ENCODE measurements at regions not wholly inside any gene's neighbourhood (a gene's known extent, or its start where the extent isn't known, plus 50 kb on each side); places are given as distances from the start of the nearest gene placed in this dataset.

DNA sequence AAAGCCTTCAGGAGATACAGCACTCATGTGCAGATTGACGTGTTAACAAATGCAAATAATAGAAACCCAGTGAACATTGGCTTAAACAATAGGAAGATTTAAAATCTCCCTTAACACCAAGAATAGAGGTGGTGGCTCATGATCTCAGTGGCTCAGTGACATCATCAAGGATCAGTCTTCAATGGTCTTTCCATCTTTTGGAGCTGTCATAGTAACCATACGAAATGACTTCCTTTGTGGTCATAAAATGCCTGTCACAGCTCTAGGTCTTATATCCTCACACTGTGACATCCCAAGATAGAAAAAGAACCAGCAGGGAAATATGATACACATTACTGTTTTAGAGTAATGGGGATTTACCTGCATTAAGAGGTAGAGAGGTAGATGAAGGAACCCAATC lies 59.6 kb upstream of the ACKR3 start:
- WGBS, 2 donors: 62 to 78% methylated on average over 2 of the region's 2 CpGs
- no peaks in the 10 kb centered on the region for H3K4me1 ChIP-seq
- TF ChIP-seq, protein P1, sequence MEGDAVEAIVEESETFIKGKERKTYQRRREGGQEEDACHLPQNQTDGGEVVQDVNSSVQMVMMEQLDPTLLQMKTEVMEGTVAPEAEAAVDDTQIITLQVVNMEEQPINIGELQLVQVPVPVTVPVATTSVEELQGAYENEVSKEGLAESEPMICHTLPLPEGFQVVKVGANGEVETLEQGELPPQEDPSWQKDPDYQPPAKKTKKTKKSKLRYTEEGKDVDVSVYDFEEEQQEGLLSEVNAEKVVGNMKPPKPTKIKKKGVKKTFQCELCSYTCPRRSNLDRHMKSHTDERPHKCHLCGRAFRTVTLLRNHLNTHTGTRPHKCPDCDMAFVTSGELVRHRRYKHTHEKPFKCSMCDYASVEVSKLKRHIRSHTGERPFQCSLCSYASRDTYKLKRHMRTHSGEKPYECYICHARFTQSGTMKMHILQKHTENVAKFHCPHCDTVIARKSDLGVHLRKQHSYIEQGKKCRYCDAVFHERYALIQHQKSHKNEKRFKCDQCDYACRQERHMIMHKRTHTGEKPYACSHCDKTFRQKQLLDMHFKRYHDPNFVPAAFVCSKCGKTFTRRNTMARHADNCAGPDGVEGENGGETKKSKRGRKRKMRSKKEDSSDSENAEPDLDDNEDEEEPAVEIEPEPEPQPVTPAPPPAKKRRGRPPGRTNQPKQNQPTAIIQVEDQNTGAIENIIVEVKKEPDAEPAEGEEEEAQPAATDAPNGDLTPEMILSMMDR (IDR thresholded peaks at IDR 0.05): no peak
- no peak for TF ChIP-seq POLR2A (IDR thresholded peaks at IDR 0.05)
- H3K9me3 ChIP-seq: no peaks in the 10 kb centered on the region
- H3K36me3 ChIP-seq (replicated peaks in 1 of 2; ENCODE audit: insufficient read depth in 1 of 2, low read depth in 2 of 2): no peaks in the 10 kb centered on the region
- H3K27ac ChIP-seq: no peak overlapping the region
- DNase-seq (no peak), ATAC-seq (no peak)
- no peaks in the 10 kb centered on the region for H3K27me3 ChIP-seq
- intact Hi-C loops (cut with DNase I): loop anchor here (5.0 to 10.0 kb wide), 2 partner anchors 47 to 515 kb away; no protein-coding TSS in a partner anchor
- no peak overlapping the region for H3K4me3 ChIP-seq

DNA sequence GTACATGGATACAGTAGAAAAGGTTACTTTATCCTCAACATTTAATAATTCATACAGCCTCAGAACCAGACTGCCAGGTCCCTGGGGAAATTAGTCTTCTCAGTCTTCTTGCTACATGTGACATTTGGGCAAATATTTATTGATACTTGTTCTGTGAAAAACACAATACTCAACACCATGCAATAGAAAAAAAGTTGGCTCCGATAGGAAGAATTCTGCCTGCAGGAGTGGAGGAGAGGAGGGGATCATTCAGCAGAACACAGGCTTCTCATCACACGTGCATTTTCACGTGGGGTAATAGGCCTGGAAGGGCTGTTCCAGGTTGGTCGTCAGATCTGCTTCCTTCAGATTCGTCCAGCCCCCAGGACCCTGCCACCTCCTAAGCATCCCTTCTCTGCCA lies 58.4 kb upstream of the ACKR3 start:
- WGBS, 2 donors: 69 to 73% methylated on average over 5 of the region's 5 CpGs
- Histone ChIP-seq H3K9me3 (no peaks in the 10 kb centered on the region), H3K36me3 (replicated peaks in 1 of 2; ENCODE audit: insufficient read depth in 1 of 2, low read depth in 2 of 2) (no peaks in the 10 kb centered on the region), H3K27ac (no peak overlapping the region), H3K4me3 (no peak overlapping the region), H3K27me3 (no peaks in the 10 kb centered on the region), H3K4me1 (no peaks in the 10 kb centered on the region)
- intact Hi-C loops (cut with DNase I): loop anchor here (5.0 to 10.0 kb wide), 2 partner anchors 46 to 514 kb away; no protein-coding TSS in a partner anchor
- DNase-seq: no peak
- TF ChIP-seq POLR2A (IDR thresholded peaks at IDR 0.05): no peak
- TF ChIP-seq, protein P1 (IDR thresholded peaks at IDR 0.05): no peak
- no peak for ATAC-seq

DNA sequence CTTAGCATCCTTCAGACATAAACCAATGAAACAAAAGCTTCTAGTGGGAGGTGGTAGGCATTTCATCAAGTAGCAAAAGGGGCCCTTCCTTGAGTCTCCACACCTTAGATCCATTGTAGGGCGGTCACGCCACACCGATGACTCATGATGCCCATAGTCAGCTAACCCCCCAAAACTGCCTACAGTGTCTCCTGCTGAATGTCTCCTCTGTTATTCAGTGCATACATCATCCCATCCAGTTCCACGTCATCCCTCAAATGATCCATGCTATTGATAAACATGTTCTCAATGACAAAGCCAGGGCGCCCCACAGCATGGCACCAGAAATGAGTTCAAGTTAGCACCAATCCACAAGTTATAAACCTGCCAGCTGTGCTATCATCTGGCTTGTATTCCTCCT lies 57.4 kb upstream of the ACKR3 start:
- TF ChIP-seq, protein P1 (IDR thresholded peaks at IDR 0.05): no peak
- no peak for TF ChIP-seq POLR2A (IDR thresholded peaks at IDR 0.05)
- ATAC-seq (no peak), DNase-seq (no peak)
- H3K27me3 ChIP-seq: no peaks in the 10 kb centered on the region
- no peaks in the 10 kb centered on the region for H3K9me3 ChIP-seq
- H3K4me1 ChIP-seq: no peaks in the 10 kb centered on the region
- no peaks in the 10 kb centered on the region for H3K36me3 ChIP-seq (replicated peaks in 1 of 2; ENCODE audit: insufficient read depth in 1 of 2, low read depth in 2 of 2)
- intact Hi-C loops (cut with DNase I): loop anchor here (5.0 to 10.0 kb wide), 2 partner anchors 45 to 513 kb away; no protein-coding TSS in a partner anchor
- no peak overlapping the region for H3K4me3 ChIP-seq
- WGBS, 2 donors: 90 to 94% methylated on average over 5 of the region's 5 CpGs
- H3K27ac ChIP-seq: no peak overlapping the region

DNA sequence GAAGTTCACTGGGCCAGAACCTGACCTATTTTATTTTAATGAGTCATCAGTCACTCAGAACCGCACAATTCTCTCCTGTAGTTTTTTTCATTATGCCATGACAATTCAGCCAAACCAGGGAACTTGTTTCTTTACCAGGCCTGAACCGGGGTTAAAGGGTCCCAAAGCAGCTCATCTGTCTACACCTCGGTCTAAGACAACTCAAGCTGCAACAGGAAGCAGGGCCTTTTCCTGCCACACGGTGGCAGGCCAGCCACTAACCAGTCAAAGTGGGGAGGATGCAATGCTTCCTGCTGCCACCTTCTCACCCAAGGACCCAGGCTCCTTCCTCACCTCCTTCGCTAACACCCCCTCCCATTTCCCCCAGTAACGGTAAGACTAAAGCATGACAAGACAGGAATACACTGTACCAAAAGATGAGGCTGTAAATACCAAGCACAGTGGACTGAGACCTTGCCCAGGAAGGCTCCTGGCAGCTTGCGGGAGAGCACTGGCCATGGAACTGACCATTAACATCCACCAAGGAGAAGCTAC lies 56.7 kb upstream of the ACKR3 start:
- intact Hi-C loops (cut with DNase I): loop anchor here (5.0 to 10.0 kb wide), 2 partner anchors 44 to 512 kb away; no protein-coding TSS in a partner anchor
- ATAC-seq: peak; percentile 79

More for the DNA sequence above, 56.7 kb upstream of the ACKR3 start:
- H3K27ac ChIP-seq: no peak overlapping the region
- TF ChIP-seq POLR2A (IDR thresholded peaks at IDR 0.05): no peak
- TF ChIP-seq, protein P1 (IDR thresholded peaks at IDR 0.05): peak; percentile 80 to 92 (median 86)
- no peaks in the 10 kb centered on the region for H3K36me3 ChIP-seq (replicated peaks in 1 of 2; ENCODE audit: insufficient read depth in 1 of 2, low read depth in 2 of 2)
- H3K9me3 ChIP-seq: no peaks in the 10 kb centered on the region
- WGBS, 2 donors: 15 to 17% methylated on average over 7 of the region's 7 CpGs
- H3K4me3 ChIP-seq: no peak overlapping the region
- H3K27me3 ChIP-seq: no peaks in the 10 kb centered on the region
- no peaks in the 10 kb centered on the region for H3K4me1 ChIP-seq
- DNase-seq: peak; percentile 66 to 78 (median 71)

Data from body of pancreas (tissue), 4 donors.